PFSK-1 (cell line): ENCODE measurements at regions not wholly inside any gene's neighbourhood (a gene's known extent, or its start where the extent isn't known, plus 50 kb on each side); places are given as distances from the start of the nearest gene placed in this dataset.

Experiments
- POLR2AphosphoS5 ChIP-seq: IDR thresholded peaks from 2 replicates; pipeline ENCODE4 v1.6.1; 2012; ENCODE audit warnings: low read depth, mild to moderate bottlenecking, control low read depth, low read length, moderate library complexity
- REST ChIP-seq, 2 experiments: IDR thresholded peaks; 2 replicates each; pipeline versions ENCODE4 v1.6.1 to v1.8.0; 2011 to 2012; ENCODE audit warnings: low read depth in 2 of 2, low read length in 2 of 2, control low read depth in 1 of 2, inconsistent platforms in 1 of 2, mild to moderate bottlenecking in 1 of 2, moderate library complexity in 1 of 2; ENCODE audit not compliant: insufficient read depth in 1 of 2

GRCh38 chr4:174401471-174402130 is 117.9 kb downstream of the CEP44 start:
- TF ChIP-seq REST (IDR thresholded peaks at IDR 0.05; ENCODE audit: insufficient read depth in 1 of 2, low read depth in 2 of 2, low read length in 2 of 2): no peak
- no peak for TF ChIP-seq POLR2AphosphoS5
